Activated CD4-positive, CD25-positive, alpha-beta regulatory T cell (primary cell): ENCODE measurements at regions not wholly inside any gene's neighbourhood (a gene's known extent, or its start where the extent isn't known, plus 50 kb on each side); places are given as distances from the start of the nearest gene placed in this dataset.
"Not testable (repeated sequence)": the region's sequence is repeated elsewhere in the genome, so short reads cannot be mapped to it uniquely, and the experiment has no call there.

Experiments used
- DNase-seq, 4 experiments: peaks; one replicate each; lab custom pipeline; 2025; lab: John Stamatoyannopoulos, UW

DNA sequence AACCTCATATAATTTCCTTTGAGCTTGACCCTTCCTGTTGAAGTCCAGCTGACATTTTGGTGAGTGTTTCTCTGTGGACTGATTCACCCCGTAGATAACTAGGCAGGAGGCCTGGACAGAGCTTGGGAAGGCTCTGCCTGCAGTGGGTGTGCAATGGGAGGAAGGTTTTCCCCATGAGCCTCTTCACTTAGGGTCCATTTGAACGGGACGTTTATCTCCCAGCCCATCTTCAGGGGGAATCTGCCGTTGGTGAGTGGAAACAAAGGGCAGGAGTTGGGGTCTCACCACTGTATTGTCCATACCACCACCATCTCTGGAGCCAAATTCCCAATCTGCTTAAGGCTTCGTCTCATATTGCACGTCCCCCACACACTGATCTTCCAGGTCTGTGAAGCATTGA, 825.6 kb upstream of the TPTE start:
- not testable (repeated sequence) for DNase-seq

DNA sequence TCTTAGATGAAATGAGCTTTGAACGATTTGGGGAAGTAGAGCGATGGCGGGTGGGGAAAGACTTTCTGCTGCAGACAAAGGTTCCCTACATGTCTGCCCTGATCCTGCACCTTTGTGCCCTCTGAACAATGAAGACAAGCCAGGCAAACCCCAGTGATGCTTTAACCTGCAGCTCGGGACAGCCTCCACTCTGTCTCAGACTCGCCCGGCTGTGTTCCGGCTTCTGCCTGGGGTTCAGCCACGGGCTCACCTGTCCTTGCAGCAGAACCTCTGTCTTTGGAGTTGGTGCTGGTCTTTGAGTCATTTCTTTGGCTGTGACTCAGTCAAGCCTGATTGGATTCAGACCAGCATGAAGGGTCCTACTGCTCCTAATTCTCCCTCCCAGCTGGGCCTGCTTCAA, 823.6 kb upstream of the TPTE start:
- not testable (repeated sequence) for DNase-seq

DNA sequence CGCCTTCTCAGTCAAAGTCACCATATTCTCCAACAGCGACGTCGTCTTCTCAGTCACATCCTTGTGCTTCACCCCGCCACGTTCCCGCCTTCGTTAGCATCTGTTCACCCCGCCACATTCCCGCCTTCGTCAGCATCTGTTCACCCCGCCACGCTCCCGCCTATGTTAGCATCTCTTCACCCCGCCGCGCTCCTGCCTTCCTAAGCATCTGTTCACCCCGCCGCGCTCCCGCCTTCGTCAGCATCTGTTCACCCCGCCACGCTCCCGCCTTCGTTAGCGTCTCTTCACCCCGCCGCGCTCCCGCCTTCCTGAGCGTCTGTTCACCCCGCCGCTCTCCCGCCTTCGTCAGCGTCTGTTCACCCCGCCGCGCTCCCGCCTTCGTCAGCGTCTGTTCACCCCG, 816.4 kb upstream of the TPTE start:
- DNase-seq = not testable (repeated sequence)

DNA sequence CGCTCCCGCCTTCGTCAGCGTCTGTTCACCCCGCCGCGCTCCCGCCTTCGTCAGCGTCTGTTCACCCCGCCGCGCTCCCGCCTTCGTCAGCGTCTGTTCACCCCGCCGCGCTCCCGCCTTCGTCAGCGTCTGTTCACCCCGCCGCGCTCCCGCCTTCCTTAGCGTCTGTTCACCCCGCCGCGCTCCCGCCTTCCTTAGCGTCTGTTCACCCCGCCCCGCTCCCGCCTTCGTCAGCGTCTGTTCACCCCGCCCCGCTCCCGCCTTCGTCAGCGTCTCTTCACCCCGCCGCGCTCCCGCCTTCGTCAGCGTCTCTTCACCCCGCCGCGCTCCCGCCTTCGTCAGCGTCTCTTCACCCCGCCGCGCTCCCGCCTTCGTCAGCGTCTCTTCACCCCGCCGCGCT, 815.9 kb upstream of the TPTE start:
- not testable (repeated sequence) for DNase-seq

DNA sequence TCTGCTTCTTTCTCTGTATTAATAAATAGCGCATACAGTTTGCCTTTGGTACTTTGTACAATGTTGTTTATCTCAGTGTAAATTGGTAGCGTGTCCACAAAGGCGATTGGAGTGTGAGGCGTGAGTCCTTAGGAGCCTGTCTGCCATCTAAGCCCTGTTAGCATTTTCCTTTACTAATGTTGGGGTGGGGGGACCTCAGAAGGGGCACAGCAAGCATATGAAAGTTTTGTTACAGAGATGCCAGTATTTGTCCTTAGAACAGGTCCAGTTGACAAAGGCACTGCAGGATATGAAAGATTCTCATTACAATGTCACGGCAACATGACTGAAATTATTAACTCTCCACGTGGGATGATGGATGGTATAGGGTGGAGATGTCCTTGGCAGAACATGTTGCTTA, 796.8 kb upstream of the TPTE start:
- DNase-seq = not testable (repeated sequence)

DNA sequence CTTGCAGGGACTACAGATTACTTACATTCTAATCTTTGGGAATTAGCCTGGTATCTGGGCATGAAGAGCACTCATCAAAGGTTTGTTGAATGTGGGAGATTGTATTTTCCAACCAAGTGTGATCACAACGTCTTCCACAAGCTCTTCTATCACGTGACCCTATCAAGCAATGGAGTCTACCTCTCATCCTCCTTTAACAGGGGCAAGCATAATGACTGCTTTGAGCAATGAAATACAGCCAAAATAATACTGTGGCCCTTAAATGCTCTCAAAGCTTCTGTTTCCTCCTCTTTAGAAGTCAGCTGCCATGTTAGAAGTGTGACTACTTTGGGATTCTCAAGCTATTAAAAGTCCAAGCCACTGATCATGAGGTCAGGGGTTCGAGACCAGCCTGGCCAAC, 794.2 kb upstream of the TPTE start:
- DNase-seq = not testable (repeated sequence)

DNA sequence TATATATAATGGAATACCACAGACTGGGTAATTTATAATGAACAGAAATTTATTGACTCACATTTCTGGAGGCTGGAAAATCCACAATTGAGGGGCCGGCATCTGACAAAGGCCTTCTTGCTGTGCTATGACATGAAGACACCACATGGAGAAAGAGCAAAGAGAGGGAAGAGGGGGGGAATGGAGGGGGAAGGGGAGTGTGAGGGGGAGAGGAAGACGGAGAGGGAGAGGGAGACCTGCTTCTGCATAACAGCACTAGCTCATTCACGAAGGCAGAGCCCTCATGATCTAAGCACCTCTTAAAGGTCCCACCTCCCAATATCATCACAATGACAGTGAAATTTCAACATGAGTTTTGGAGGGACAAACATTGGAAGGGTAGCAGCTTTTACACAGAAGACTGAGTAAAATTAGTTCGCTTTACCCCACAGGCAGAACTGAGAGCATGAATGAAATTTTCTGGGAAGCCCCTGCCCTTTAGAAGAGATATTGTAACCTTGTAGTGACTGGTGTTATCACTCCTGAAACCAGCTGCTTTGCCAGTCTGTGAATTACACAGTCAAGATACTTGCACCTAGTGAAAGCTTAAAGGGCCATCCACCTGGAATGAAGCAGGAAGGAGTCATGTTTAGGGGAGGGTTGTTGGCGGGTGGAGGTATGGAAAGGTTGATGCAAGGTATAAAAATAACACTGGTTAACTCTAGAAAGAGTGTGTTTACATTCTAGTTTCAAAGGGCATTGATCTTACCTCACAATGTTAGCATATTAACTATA, 793.0 kb upstream of the TPTE start:
- not testable (repeated sequence) for DNase-seq

DNA sequence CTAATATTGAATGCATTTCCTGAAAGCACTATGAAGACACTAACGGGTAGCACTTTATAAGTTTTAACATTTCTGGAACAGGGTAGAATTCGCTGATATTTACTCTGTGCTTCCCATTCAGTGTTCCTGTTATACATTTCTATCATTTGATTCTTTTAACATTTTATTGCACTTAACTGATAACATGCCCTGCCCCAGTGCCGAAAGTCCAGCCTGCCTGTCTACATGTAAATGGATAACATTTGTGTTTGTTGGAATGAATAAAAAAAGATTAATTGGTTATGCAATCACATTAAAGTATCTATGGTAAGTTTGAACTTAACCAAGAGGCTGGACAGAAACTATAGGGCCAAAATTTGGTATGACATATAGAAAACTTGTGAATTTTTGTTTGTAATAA, 790.5 kb upstream of the TPTE start:
- DNase-seq = no peak

DNA sequence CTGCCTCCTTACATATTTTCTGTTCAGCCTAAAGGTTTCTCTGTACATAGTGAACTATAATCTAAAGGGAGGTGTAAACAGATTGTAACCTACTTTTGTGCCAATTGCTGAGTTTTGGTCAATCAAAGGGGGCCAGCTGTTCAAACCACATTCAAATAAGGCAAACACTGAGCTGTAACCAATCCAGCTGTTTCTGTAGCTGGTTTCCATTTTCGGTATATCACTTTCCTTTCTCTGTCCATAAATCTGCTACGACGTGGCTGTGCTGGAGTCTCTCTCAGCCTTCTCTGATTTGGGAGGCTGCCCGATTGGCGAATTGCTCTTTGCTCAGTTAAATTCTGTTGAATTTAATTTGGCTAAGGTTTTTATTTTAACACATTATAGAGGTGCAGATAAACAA, 790.1 kb upstream of the TPTE start:
- not testable (repeated sequence) for DNase-seq

DNA sequence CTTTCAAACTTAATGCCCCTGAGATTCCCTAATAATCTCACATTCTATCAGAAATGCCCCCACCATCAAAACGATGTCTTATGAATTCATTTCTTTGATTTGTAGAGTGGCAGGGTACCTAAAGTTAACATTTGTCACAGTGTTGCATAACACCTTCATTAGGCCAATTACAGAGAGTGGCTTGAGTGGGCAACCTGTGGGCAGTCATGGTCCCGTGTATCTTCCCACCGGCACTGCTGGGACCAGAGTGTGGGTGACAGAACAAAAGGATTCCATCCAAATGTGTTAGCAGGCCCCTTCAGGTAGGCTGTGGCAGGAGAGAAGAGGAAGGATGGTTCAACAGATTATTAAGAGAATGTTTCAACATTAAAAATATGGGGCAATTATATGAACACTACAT, 788.8 kb upstream of the TPTE start:
- not testable (repeated sequence) for DNase-seq

DNA sequence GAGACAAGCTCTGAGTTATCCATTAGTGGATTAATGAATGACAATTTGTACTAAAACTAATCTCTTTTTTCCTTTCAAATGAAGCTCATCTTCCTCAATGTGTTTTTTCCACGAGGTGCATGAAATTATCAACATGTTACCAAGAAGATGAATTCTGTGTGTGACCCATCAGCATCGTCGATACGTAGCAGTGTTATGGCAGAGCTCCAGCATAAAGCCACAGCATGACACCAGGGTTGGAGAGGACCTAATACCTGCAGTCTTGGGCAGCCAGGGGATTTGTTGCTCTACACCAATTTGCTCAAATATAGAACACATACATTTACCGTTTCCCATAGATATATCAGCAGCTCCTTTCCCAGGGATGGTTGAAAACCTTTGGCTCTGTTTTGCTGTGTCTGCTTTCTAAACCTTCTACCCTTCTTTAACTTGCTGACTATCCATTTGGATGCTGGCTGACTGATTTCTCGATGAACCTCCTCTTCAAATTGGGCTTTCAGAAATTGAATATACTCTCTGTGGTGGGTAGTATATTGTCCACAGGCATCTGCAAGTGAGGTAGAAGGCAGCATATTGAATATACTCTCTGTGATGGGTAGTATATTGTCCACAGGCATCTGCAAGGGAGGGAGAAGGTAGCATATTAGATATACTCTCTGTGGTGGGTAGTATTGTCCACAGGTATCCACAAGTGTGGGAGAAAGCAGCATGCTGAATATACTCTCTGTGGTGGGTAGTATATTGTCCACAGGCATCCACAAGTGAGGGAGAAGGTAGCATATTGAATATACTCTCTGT, 787.4 kb upstream of the TPTE start:
- not testable (repeated sequence) for DNase-seq

DNA sequence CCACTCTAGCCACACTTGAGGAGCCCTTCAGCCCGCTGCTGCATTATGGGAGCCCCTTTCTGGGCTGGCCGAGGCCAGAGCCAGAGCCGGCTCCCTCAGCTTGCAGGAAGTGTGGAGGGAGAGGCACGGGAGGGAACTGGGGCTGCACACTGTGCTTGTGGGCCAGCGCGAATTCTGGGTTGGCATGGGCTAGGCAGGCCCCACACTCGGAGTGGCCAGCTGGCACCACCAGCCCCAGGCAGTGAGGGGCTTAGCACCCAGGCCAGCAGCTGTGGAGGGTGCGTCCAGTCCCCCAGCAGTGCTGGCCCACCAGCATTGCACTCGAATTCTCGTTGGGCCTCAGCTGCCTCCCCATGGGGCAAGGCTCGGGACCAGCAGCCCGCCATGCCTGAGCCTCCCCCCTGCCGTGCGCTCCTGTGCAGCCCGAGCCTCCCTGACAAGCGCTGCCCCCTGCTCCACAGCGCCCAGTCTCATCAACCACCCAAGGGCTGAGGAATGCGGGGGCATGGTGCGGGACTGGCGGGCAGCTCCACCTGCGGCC, 785.9 kb upstream of the TPTE start:
- DNase-seq = no peak

DNA sequence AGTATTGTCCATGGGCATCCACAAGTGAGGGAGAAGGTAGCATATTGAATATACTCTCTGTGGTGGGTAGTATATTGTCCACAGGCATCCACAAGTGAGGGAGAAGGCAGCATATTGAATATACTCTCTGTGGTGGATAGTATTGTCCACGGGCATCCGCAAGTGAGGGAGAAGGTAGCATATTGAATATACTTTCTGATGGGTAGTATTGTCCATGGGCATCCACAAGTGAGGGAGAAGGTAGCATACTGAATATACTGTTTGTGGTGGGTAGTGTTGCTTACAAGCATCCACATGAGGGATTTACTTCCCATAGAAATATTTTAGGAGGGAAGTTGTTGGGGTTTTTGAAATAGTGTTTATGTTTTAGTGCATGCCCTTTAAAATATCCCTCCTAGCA, 784.1 kb upstream of the TPTE start:
- not testable (repeated sequence) for DNase-seq

DNA sequence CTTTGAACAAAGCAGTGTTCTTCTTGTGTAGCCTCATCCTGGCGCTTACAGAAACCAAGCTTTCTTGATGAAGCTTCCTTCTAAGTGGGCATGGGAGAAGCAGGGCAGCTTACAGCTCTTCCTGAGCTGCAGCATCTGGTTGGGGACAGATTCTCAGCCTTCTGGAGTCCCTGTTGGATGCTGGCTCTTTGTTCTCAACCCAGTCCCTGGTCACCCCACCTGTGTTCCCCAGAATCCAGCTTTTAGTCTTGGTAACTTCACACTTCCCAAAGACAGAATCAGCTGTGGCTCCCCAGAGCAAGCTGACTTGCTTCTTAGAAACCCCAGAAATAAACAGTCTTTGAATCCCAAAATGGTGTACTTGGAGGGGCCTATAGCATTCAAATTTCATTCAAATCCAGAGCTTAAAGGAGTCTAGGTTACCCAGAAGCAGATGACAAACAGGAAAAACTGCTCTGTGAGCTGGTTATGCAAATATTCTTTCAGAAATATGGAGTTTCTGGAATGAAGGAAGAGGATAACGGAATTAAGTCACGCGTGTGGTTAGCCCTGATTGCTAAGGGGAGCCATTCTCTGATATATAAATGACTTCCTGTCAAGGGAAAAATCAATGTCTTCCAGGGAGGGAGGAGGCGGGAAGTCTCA, 783.4 kb upstream of the TPTE start:
- not testable (repeated sequence) for DNase-seq

DNA sequence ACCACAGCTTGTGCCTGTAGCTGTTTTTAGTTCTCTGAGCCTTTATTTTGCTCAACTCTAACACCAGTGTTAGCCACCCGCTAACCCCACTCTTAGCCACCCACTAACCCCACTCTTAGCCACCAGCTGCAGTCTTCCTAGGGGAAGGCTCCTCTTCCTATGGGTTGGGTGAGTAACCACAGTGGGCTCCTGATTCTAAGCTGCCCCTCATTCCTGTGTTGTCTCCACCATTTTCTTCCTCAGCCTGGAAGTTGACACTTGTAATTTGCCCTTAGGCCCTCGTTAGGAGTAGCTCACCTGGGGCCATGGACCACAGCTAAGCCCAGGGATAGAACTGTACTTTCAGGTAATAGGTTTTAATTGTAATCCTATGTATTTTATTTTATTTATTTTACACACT, 782.9 kb upstream of the TPTE start:
- no peak for DNase-seq

DNA sequence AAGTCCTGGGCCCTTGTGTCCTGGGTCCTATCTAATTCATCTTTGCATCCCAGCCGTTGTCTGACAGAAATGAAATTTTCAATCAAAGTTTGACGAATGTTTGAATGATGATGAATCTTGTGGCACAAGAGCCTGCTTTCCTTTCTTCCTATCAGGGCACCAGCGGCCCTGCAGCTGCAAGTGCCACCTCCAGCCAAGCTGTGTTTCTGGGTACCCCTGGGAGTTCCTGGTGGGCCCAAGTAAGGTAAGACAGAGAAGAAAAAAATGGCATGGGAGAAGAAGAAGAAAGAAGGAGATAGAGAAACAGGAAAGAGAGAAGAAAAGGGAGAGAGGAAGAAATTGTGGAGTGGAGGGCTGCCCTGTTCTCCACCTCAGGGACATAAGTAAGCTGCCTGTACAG, 782.1 kb upstream of the TPTE start:
- DNase-seq = no peak

DNA sequence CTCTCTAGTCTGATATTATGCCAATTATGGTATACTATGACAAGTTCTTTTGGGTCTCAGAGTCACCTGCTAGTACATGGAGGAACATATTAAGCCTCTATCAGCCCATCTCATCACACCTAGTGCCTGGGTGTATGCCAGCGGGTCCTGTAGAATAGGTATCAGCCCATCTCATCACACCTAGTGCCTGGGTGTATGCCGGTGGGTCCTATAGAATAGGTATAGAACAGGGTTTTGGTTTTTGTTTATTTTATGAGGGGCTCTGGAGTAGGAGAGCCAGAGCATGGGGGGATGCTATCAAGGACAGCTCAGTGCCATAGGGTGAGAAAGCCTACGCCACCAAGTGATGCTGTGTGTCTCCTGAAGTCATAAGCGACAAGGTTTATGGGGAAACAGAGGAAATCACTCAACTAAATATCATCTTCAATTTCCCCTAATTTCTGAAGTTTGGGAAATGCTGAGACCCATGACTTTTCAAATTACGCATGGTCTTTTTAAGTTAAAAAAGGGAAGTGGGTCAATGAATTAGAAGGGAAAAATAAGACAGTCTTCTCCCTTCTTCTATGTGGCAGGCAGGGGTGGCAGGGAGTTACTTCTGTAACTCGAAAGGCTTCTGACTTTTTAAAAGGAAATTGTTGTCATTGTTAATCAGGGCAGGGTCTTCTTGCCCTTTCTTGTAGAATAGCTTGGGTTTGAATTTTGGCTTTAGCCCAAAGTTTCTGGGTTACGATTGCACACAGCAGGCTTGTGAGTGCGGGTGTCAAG, 781.0 kb upstream of the TPTE start:
- DNase-seq = not testable (repeated sequence)

DNA sequence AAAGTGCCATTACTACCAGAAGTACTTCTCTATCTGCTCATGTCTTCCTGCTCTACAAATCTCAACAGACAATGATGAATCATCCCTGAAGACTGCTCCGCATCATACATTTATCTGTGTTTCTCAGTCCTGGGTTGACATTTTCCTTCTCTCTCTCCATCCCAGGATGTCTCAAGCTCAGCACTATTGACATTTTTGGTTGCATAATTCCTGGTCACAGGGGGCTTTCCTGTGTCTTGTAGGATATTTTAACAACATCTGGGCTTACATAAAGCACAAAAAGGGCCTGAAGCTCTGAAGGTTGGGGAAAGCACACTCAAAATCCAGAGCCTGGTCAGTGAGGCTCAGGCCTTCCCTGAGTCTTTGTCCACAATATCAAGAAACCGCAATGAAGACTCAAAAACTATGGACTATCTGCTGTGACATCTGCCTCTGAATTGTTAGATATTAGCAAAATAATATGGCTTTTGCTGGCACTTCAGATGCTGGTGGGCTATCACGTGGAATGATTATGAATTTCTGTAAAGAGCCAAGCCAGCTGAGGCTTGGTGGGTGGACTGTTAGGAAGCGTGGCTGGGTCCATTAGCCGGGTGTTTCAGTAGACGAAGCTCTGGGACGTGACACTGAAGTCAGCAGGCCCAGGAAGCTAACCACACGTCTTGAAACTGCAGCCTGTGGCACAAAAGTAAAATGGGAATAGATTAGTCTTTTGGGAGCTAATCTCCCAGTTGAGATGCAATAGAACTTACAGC, 780.2 kb upstream of the TPTE start:
- not testable (repeated sequence) for DNase-seq

DNA sequence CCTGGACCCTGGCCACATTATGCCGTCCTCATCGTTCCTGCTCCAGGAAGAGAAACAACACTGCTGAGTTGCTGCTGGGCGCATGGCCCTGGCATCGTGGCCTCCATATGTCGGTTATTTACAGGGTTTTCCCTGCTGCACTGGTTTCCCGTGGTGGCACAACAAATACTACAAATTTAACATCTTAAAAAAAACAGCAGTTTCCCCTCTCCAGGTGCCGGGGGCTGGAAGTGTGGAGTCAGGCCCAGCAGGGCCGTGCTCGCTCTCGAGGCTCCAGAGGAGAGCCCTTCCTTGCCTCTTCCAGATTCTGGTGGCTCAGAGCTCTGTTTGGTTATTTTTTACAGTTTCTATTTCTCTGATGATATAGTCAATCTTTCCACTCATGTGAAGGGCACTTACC, 777.8 kb upstream of the TPTE start:
- DNase-seq = not testable (repeated sequence)

DNA sequence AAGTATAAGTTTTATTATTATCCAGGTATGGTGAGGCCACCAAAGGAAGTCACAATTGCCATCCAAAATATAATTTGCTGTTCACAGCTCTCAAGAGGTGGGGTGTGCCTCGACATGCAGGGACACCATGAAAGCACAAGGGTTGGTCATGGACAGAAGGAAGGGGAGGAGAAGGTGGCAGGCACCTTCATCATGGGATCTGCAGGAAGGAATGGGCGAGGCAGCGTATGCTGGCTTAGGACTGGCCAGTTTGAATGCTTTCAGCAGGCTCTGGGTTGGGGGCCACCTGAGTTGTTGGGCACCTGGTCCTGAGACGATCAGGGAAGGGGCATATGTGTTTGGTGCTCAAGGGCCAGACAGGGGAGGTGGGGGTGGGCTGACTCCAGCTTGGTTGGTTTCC, 777.2 kb upstream of the TPTE start:
- DNase-seq = not testable (repeated sequence)

DNA sequence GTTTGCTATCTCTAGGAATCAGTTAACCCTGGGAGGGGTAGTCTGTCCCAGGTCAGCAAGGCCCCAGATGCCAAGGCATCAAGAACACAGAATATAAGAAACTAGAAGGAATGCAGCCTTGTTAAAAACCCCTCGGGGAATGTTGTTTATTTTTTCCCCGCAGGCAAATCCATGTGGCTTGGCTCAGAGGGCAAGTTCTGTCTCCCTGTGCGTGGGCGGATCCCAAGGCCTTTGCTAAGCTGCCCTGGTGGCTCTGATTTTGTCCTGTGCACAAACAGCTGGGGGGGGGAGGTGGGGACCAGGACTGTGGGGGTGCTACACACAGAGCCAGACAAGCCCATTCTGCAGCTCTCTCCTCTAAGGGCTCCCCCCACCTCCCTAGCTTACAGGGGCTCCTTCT, 776.8 kb upstream of the TPTE start:
- DNase-seq = not testable (repeated sequence)
